Naive thymus-derived CD4-positive, alpha-beta T cell (primary cell): ENCODE measurements at regions not wholly inside any gene's neighbourhood (a gene's known extent, or its start where the extent isn't known, plus 50 kb on each side); places are given as distances from the start of the nearest gene placed in this dataset.

Source experiments
- ATAC-seq: fragments of 150-1000 bp; cut with Tn5 transposase; 2 replicates; pipeline ENCODE4 v1.10.0; 2021; ENCODE audit warnings: mild to moderate bottlenecking, moderate library complexity
- CTCF ChIA-PET: fragments of 350-600 bp; sonication (Branson Sonifier 250); formaldehyde crosslinking; loops from one replicate; lab custom pipeline; 2021; ENCODE audit warnings: antibody characterized with exemption; lab: Charles Lee
- POLR2A ChIA-PET: fragments of 350-600 bp; sonication (Branson Sonifier 250); formaldehyde crosslinking; loops from one replicate; lab custom pipeline; 2021; ENCODE audit warnings: antibody characterized with exemption, inconsistent platforms; lab: Charles Lee
- DNase-seq, 9 donors: peaks; one replicate each; pipeline versions ENCODE4 v3.0.0 to v3.0.0-alpha.2; 2020 to 2022; ENCODE audit warnings: mixed read lengths in 1 of 9
- H3K27ac ChIP-seq: one replicate; pipeline ENCODE4 v1.7.0; 2013; ENCODE audit warnings: mild to moderate bottlenecking, low read depth, low read length, moderate library complexity
- H3K27me3 ChIP-seq, 2 donors: one replicate each; pipeline ENCODE4 v1.7.0; 2013; ENCODE audit warnings: low read length in 2 of 2, mild to moderate bottlenecking in 2 of 2, moderate library complexity in 2 of 2; ENCODE audit not compliant: control insufficient read depth in 2 of 2, insufficient read depth in 2 of 2
- H3K36me3 ChIP-seq, 3 experiments: 1 replicate in 2 of 3; 2 replicates in 1 of 3; pipeline ENCODE4 v1.7.0; 2013; ENCODE audit warnings: low read length in 3 of 3, mild to moderate bottlenecking in 3 of 3, moderate library complexity in 1 of 3; ENCODE audit not compliant: insufficient read depth in 3 of 3, control insufficient read depth in 2 of 3
- H3K4me1 ChIP-seq, 2 donors: one replicate each; pipeline ENCODE4 v1.7.0; 2013; ENCODE audit warnings: low read length in 2 of 2, mild to moderate bottlenecking in 2 of 2, moderate library complexity in 1 of 2; ENCODE audit not compliant: control insufficient read depth in 2 of 2, insufficient read depth in 2 of 2
- H3K4me3 ChIP-seq: 2 replicates; pipeline ENCODE4 v1.7.0; 2013; ENCODE audit warnings: mild to moderate bottlenecking, low read length
- H3K9me3 ChIP-seq, 3 experiments: 1 replicate in 2 of 3; 2 replicates in 1 of 3; pipeline ENCODE4 v1.7.0; 2013; ENCODE audit warnings: low read length in 3 of 3; ENCODE audit not compliant: control insufficient read depth in 2 of 3
- H3K27ac Mint-ChIP-seq, 9 donors: one replicate each; pipeline ENCODE4 v1.8.0; 2020 to 2022; ENCODE audit warnings: mixed read lengths in 9 of 9, mild to moderate bottlenecking in 8 of 9, moderate library complexity in 5 of 9, inconsistent platforms in 2 of 9
- H3K27me3 Mint-ChIP-seq, 5 donors: one replicate each; pipeline ENCODE4 v1.8.0; 2021 to 2022; ENCODE audit warnings: mixed read lengths in 5 of 5, mild to moderate bottlenecking in 1 of 5
- H3K36me3 Mint-ChIP-seq, 5 donors: one replicate each; pipeline ENCODE4 v1.8.0; 2020 to 2022; ENCODE audit warnings: mixed read lengths in 5 of 5, mild to moderate bottlenecking in 3 of 5, inconsistent platforms in 1 of 5
- H3K4me1 Mint-ChIP-seq, 7 donors: one replicate each; pipeline ENCODE4 v1.8.0; 2020 to 2022; ENCODE audit warnings: mixed read lengths in 7 of 7, mild to moderate bottlenecking in 3 of 7, inconsistent platforms in 1 of 7
- H3K4me3 Mint-ChIP-seq, 10 donors: one replicate each; pipeline ENCODE4 v1.8.0; 2020 to 2022; ENCODE audit warnings: mild to moderate bottlenecking in 10 of 10, mixed read lengths in 10 of 10, moderate library complexity in 6 of 10, inconsistent platforms in 2 of 10
- H3K9me3 Mint-ChIP-seq, 11 donors: one replicate each; pipeline ENCODE4 v1.8.0; 2020 to 2022; ENCODE audit warnings: mixed read lengths in 11 of 11, mild to moderate bottlenecking in 4 of 11, inconsistent platforms in 1 of 11, moderate library complexity in 1 of 11
- intact Hi-C, 2 donors: fragments of 100-400 bp; cut with micrococcal nuclease; formaldehyde crosslinking; loops; one replicate each; pipeline ENCODE4 v1.15.1; 2023

GRCh38 chr9:88326936-88327335 lies 61.3 kb upstream of the SPIN1 start:
- H3K4me1 ChIP-seq, result peaks cover 16 to 21% of the 10 kb centered on the region in 2 donors
- Mint-ChIP-seq H3K27ac (no peak overlapping the region), H3K36me3 (peaks cover 0 to 15% (median 0%) of the 10 kb centered on the region in 5 donors), H3K9me3 (peaks cover 0 to 8% (median 0%) of the 10 kb centered on the region in 11 donors), H3K4me1 (peaks cover 23 to 36% (median 33%) of the 10 kb centered on the region in 7 donors), H3K27me3 (no peaks in the 10 kb centered on the region), H3K4me3 (no peak overlapping the region)
- H3K27ac ChIP-seq, result no peak overlapping the region
- intact Hi-C loops, result loop anchor here (10.0 kb wide), 1 partner anchor 352 kb away; the partner anchor contains the start of gene CDK20 (in 2 of the 2)
- POLR2A ChIA-PET, result interaction anchor here (0.6 kb wide), 1 partner anchor 13 kb away, joined by 3 read pairs; no protein-coding TSS in a partner anchor
- CTCF ChIA-PET, result no interaction called here
- H3K9me3 ChIP-seq, result no peaks in the 10 kb centered on the region
- no peaks in the 10 kb centered on the region for H3K27me3 ChIP-seq
- ATAC-seq (no peak), DNase-seq (no peak)
- no peak overlapping the region for H3K4me3 ChIP-seq
- H3K36me3 ChIP-seq, result no peaks in the 10 kb centered on the region

- Mint-ChIP-seq H3K27ac (no peak overlapping the region), H3K27me3 (no peaks in the 10 kb centered on the region), H3K36me3 (peaks cover 0 to 20% (median 0%) of the 10 kb centered on the region in 5 donors), H3K4me3 (no peak overlapping the region), H3K9me3 (peaks cover 0 to 8% (median 0%) of the 10 kb centered on the region in 11 donors), H3K4me1 (peaks cover 24 to 44% (median 36%) of the 10 kb centered on the region in 7 donors)
- no peak overlapping the region for H3K27ac ChIP-seq
- ChIA-PET POLR2A (interaction anchor here (0.8 kb wide), 1 partner anchor 46 kb away, joined by 4 read pairs; no protein-coding TSS in a partner anchor), CTCF (no interaction called here)
- H3K36me3 ChIP-seq, result no peaks in the 10 kb centered on the region
- H3K4me1 ChIP-seq, result peaks cover 16 to 25% of the 10 kb centered on the region in 2 donors
- ATAC-seq, result no peak
- DNase-seq, result no peak
- H3K4me3 ChIP-seq, result no peak overlapping the region
- no peaks in the 10 kb centered on the region for H3K9me3 ChIP-seq
- H3K27me3 ChIP-seq, result no peaks in the 10 kb centered on the region
- intact Hi-C loops, result loop anchor here (10.0 kb wide), 1 partner anchor 351 kb away; the partner anchor contains the start of gene CDK20 (in 2 of the 2)
These were observed 62.2 kb upstream of the SPIN1 start for GRCh38 chr9:88326015-88326414.

- POLR2A ChIA-PET, result interaction anchor here (1.3 kb wide), 1 partner anchor 68 kb away, joined by 5 read pairs; no protein-coding TSS in a partner anchor
- H3K27ac Mint-ChIP-seq, result peak overlapping the region; percentile 74 to 97 (median 87)
- H3K4me1 ChIP-seq, result peaks cover 16 to 25% of the 10 kb centered on the region in 2 donors
- no peaks in the 10 kb centered on the region for H3K27me3 Mint-ChIP-seq
- H3K36me3 ChIP-seq, result no peaks in the 10 kb centered on the region
- DNase-seq (peak; percentile 11 to 84 (median 73)), ATAC-seq (peak; percentile 98)
- peak overlapping the region; percentile 2 for H3K4me3 ChIP-seq
- no peaks in the 10 kb centered on the region for H3K9me3 ChIP-seq
- H3K27me3 ChIP-seq, result no peaks in the 10 kb centered on the region
- CTCF ChIA-PET, result interaction anchor here (0.6 kb wide), 1 partner anchor 123 kb away, joined by 4 read pairs; no protein-coding TSS in a partner anchor
- H3K27ac ChIP-seq, result no peak overlapping the region
- peaks cover 0 to 24% (median 0%) of the 10 kb centered on the region in 5 donors for H3K36me3 Mint-ChIP-seq
- peak overlapping the region; percentile 35 to 84 (median 67) for H3K4me3 Mint-ChIP-seq
- H3K4me1 Mint-ChIP-seq, result peaks cover 26 to 50% (median 36%) of the 10 kb centered on the region in 7 donors
- intact Hi-C loops, result loop anchor here (1.0 to 10.0 kb wide), 3 partner anchors 19 to 348 kb away; partner anchors contain the start of genes CDK20 (in 2 of the 2) and SPIN1 (in 1 of the 2)
- peaks cover 0 to 4% (median 0%) of the 10 kb centered on the region in 11 donors for H3K9me3 Mint-ChIP-seq
These were observed 65.2 kb upstream of the SPIN1 start for GRCh38 chr9:88322906-88323566.

- peak overlapping the region in 6 of 9 donors; percentile 71 to 87 (median 82) for H3K27ac Mint-ChIP-seq
- CTCF ChIA-PET, result no interaction called here
- H3K4me3 Mint-ChIP-seq, result peak overlapping the region in 7 of 10 donors; percentile 5 to 66 (median 51)
These were observed 66.5 kb upstream of the SPIN1 start for GRCh38 chr9:88321764-88322163.

GRCh38 chr9:88320748-88321415 lies 67.4 kb upstream of the SPIN1 start:
- Histone ChIP-seq H3K4me1 (peaks cover 16 to 25% of the 10 kb centered on the region in 2 donors), H3K27ac (no peak overlapping the region), H3K4me3 (no peak overlapping the region), H3K9me3 (no peaks in the 10 kb centered on the region), H3K36me3 (no peaks in the 10 kb centered on the region), H3K27me3 (no peaks in the 10 kb centered on the region)
- Mint-ChIP-seq H3K9me3 (peaks cover 0 to 4% (median 0%) of the 10 kb centered on the region in 11 donors), H3K27me3 (no peaks in the 10 kb centered on the region), H3K4me3 (peak overlapping the region in 1 of 10 donors; percentile 25), H3K36me3 (peaks cover 0 to 19% (median 0%) of the 10 kb centered on the region in 5 donors), H3K27ac (peak overlapping the region in 1 of 9 donors; percentile 54), H3K4me1 (peaks cover 26 to 52% (median 33%) of the 10 kb centered on the region in 7 donors)
- ChIA-PET POLR2A (no interaction called here), CTCF (no interaction called here)
- intact Hi-C loops, result loop anchor here (10.0 kb wide), 1 partner anchor 346 kb away; the partner anchor contains the start of gene CDK20 (in 2 of the 2)
- DNase-seq, result no peak
- no peak for ATAC-seq

More at GRCh38 chr9:88321764-88322163, 66.5 kb upstream of the SPIN1 start:
- peaks cover 16 to 25% of the 10 kb centered on the region in 2 donors for H3K4me1 ChIP-seq
- H3K36me3 ChIP-seq, result no peaks in the 10 kb centered on the region
- Mint-ChIP-seq H3K27me3 (no peaks in the 10 kb centered on the region), H3K4me1 (peaks cover 26 to 47% (median 34%) of the 10 kb centered on the region in 7 donors), H3K36me3 (peaks cover 0 to 22% (median 0%) of the 10 kb centered on the region in 5 donors), H3K9me3 (peaks cover 0 to 4% (median 0%) of the 10 kb centered on the region in 11 donors)
- H3K4me3 ChIP-seq, result no peak overlapping the region
- H3K9me3 ChIP-seq, result no peaks in the 10 kb centered on the region
- POLR2A ChIA-PET, result interaction anchor here (0.7 kb wide), 1 partner anchor 61 kb away, joined by 4 read pairs; no protein-coding TSS in a partner anchor
- H3K27me3 ChIP-seq, result no peaks in the 10 kb centered on the region
- DNase-seq (no peak), ATAC-seq (no peak)
- intact Hi-C loops, result loop anchor here (10.0 kb wide), 1 partner anchor 347 kb away; the partner anchor contains the start of gene CDK20 (in 2 of the 2)
- H3K27ac ChIP-seq, result no peak overlapping the region
